ENCODE measurements at regions not wholly inside any gene's neighbourhood (a gene's known extent, or its start where the extent isn't known, plus 50 kb on each side); places are given as distances from the start of the nearest gene placed in this dataset.

DNA sequence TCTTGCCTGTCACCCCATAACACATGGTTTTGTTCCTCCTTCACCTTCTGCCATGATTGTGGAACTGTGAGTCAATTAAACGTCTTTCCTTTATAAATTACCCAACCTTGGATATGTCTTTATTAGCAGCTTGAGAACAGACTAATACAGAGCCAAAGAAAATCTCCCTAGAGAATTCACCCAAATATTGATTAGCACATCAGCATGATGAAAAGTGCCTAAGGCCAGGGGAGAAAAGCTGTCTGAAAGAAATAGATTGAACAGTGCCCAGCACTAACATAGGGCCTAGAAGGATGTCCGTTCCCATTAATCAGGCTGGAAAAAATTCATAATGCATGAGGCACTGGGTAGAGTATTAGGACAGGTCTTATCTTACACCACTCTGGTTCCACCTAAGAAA is 111.9 kb upstream of the CALN1 start:
- DNase-seq: no peak

- no peak for DNase-seq
These were observed 92.0 kb upstream of the CALN1 start for GRCh38 chr7:72504061-72504706.

DNA sequence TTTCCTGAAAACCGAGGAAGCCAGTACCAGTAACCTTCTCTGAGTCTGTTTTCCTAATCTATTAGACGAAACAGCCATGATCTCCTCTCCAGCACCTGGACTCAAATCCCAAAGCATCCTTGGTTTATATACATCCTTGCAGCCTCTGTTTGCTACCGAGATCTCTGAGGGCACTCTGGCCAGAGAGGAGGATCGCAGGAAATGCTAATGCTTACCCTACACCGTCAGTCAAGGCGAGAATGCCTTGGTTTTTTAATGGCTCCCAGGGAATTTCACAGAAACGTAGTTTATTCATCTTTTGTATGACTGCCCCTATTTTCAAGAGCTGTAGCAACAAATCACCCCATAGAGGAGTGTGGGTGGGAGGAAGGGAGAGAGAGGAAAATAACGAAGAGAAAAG is 91.5 kb upstream of the CALN1 start:
- no peak for DNase-seq

DNA sequence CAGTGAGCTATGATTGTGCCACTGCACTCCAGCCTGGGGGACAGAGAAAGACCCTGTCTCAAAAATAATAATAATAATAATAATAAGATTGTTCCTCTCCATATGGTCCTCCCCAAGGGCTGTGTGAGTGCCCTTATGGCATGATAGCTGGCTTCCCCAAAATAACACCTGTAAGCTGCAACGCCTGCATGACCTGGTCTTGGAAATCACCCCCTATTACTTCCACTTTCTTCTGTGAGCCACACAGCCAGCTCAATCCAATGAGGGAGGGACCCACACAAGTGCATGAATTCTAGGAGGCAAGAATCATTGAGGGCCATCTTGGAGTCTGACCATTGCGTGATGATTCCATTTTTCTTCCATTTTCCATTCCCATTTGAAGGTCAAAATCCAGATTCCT is 82.7 kb upstream of the CALN1 start:
- no peak for DNase-seq

DNA sequence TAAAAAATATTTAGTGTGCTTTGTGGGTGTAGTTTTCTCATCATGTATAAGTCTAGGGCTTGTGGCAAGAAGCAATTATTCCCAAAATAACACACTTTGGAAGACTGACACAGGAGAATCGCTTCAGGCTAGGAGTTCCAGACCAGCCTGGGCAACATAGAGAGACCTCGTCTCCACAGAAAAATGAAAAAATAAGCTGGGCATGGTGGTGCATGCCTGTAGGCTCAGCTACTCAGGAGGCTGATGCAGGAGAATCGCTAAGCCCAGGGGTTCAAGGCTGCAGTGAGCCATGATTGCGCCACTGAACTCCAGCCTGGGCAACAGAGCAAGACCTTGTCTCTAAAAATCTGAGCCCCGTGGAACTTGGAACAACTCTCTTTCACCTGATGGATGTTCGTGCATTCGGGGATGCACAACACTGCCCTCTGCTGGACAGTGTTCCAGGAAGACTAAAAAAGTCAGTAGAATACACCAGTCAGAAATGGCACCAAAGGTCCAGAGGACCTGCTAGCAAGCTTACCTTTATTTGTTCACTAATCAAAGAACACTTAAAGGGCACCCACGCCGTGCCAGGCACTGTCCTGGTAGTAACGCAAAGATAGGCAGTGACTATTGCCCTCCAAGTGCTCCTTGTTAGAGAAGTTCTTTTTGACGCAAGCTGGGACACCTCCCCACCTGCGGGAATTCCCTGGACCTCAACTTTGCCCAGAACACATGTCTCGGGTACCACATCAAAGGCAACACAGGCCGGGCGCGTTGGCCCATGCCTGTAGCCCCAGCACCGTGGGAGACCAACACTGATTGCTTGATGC is 81.9 kb upstream of the CALN1 start:
- peak; percentile 21 for DNase-seq

DNA sequence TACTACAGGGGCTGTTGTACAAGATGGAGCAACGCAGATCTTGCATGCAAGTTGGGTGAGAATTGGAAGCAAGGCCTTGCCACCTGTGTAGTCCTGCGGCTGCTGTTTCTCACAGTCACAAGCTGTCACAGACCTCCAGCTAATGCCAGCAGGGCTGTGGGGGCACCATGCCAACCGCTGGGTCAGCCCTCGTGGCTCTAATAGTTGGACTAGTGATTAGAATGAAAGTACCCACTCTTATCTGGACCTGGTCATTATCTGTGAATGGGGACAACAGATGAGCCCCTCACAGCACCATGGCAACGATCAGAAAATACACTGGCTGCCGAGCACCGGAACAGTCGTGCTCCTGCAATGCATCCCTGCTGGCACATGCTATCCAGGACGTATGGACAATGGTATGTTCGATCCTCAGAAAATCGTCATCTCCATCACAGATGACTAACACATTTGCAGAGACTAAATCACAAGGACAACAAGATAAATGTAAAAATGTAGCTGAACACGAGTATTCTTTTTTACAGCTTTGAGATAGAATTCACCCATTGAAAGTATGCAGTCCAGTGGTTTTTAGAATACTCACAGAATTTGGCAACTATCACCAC is 80.4 kb upstream of the CALN1 start:
- DNase-seq: no peak

GRCh38 chr7:72490301-72490700 is 78.2 kb upstream of the CALN1 start:
- DNase-seq: no peak

DNA sequence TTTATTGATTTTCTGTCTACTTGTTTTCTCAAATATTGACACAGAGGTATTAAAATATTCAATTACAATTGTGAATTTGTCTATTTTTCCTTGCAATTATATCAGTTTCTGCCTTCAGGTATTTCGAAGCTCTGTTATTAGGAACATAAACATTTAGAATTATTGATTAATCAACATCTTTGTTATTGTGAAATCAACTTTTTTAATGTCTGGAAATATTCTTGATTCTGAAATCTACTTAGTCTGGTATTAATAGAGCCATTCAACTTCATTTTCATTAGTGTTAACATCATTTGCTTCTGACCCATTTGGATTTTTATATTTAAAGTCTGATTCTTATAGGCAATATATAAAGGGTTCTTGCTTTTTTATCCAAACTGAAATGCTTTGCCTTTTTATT is 69.8 kb upstream of the CALN1 start:
- no peak for DNase-seq

- no peak for DNase-seq
These were observed 64.6 kb upstream of the CALN1 start for GRCh38 chr7:72476608-72477305.

- DNase-seq: no peak
These were observed 55.1 kb upstream of the CALN1 start for GRCh38 chr7:72467237-72467636.

- DNase-seq: no peak
These were observed 54.7 kb upstream of the CALN1 start for GRCh38 chr7:72466797-72467196.

GRCh38 chr7:72465521-72465920 is 53.4 kb upstream of the CALN1 start:
- DNase-seq: no peak

DNA sequence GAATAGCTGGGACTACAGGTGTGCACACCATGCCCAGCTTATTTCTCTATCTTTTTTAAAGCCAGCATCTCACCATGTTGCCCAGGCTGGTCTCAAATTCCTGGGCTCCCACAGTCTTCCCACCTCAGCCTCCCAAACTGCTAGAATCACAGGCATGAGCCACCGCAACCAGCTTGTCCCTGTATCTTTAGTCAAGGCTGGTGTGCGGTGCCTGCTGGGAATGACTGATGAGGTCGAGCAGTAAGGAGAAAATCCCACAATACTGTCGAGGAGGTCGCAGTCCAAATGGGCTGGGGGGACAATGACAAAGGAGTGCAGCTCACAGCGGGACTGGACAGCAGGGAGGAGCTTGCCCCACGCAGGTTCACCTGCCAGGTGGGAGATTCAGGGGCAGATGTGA is 50.2 kb upstream of the CALN1 start:
- DNase-seq: no peak

Measured in NCI-H526 treated with DMSO at 0.1 percent for 48 hours (cell line).